Natural killer cell (primary cell): ENCODE measurements at regions not wholly inside any gene's neighbourhood (a gene's known extent, or its start where the extent isn't known, plus 50 kb on each side); places are given as distances from the start of the nearest gene placed in this dataset.
"Not testable (repeated sequence)": the region's sequence is repeated elsewhere in the genome, so short reads cannot be mapped to it uniquely, and the experiment has no call there.

Source experiments
- ATAC-seq, 3 donors: fragments of 150-1000 bp in 2 of 3; fragments of 200-7000 bp in 1 of 3; cut with Tn5 transposase; 1 replicate in 1 of 3; 2 replicates in 2 of 3; pipeline ENCODE4 v1.10.0; 2021; ENCODE audit warnings: mild to moderate bottlenecking in 2 of 3, moderate library complexity in 2 of 3
- DNase-seq, 2 donors: peaks; one replicate each; pipeline versions ENCODE4 v3.0.0 to v3.0.0-alpha.2; 2013 to 2021; ENCODE audit warnings: mixed read lengths in 1 of 2
- H3K27ac ChIP-seq: one replicate; pipeline ENCODE4 v1.5.1; 2013; ENCODE audit warnings: mild to moderate bottlenecking, low read length
- H3K27me3 ChIP-seq: one replicate; pipeline ENCODE4 v1.6.1; 2013; ENCODE audit warnings: low read length; ENCODE audit not compliant: control insufficient read depth, insufficient read depth
- H3K36me3 ChIP-seq: one replicate; pipeline ENCODE4 v1.6.1; 2013; ENCODE audit warnings: low read length; ENCODE audit not compliant: control insufficient read depth, insufficient read depth
- H3K4me1 ChIP-seq: one replicate; pipeline ENCODE4 v1.6.1; 2013; ENCODE audit warnings: low read length; ENCODE audit not compliant: control insufficient read depth, insufficient read depth
- H3K4me3 ChIP-seq: one replicate; pipeline ENCODE4 v1.5.1; 2013; ENCODE audit warnings: low read length
- H3K9me3 ChIP-seq: one replicate; pipeline ENCODE4 v1.6.1; 2013; ENCODE audit warnings: low read length; ENCODE audit not compliant: control insufficient read depth, insufficient read depth
- H3K27ac Mint-ChIP-seq, 2 donors: one replicate each; pipeline ENCODE4 v1.8.0; 2022; ENCODE audit warnings: mild to moderate bottlenecking in 2 of 2, mixed read lengths in 2 of 2, moderate library complexity in 1 of 2
- H3K27me3 Mint-ChIP-seq, 2 donors: one replicate each; pipeline ENCODE4 v1.8.0; 2022; ENCODE audit warnings: low read depth in 2 of 2, mixed read lengths in 2 of 2
- H3K36me3 Mint-ChIP-seq: one replicate; pipeline ENCODE4 v1.8.0; 2022; ENCODE audit warnings: mixed read lengths
- H3K4me1 Mint-ChIP-seq, 2 donors: one replicate each; pipeline ENCODE4 v1.8.0; 2022; ENCODE audit warnings: mixed read lengths in 2 of 2
- H3K4me3 Mint-ChIP-seq: one replicate; pipeline ENCODE4 v1.8.0; 2022; ENCODE audit warnings: mild to moderate bottlenecking, moderate library complexity, mixed read lengths
- H3K9me3 Mint-ChIP-seq, 2 donors: one replicate each; pipeline ENCODE4 v1.8.0; 2022; ENCODE audit warnings: mixed read lengths in 2 of 2
- WGBS: methylation state at CpG from one replicate; pipeline ENCODE4 v1.1.7; 2013; ENCODE audit warnings: missing lambda C conversion rate; ENCODE audit not compliant: insufficient coverage; 5-methylcytosine and 5-hydroxymethylcytosine counted together
- intact Hi-C: fragments of 100-400 bp; cut with micrococcal nuclease; formaldehyde crosslinking; loops from one replicate; pipeline ENCODE4 v1.14.2; 2022
- TF ChIP-seq, protein P1 (sequence below): fragments of 200-600 bp; IDR thresholded peaks from one replicate; pipeline ENCODE4 v1.8.0; 2022; ENCODE audit warnings: antibody characterized with exemption

GRCh38 chr6:20021795-20022194 is 184.6 kb downstream of the ID4 start:
- Histone ChIP-seq H3K27ac (no peak overlapping the region), H3K4me1 (peaks cover 26% of the 10 kb centered on the region), H3K9me3 (peaks cover 3% of the 10 kb centered on the region), H3K4me3 (no peak overlapping the region), H3K27me3 (no peaks in the 10 kb centered on the region), H3K36me3 (no peaks in the 10 kb centered on the region)
- H3K27ac Mint-ChIP-seq: no peak overlapping the region
- peaks cover 10 to 31% of the 10 kb centered on the region in 2 donors for H3K27me3 Mint-ChIP-seq
- TF ChIP-seq, protein P1, sequence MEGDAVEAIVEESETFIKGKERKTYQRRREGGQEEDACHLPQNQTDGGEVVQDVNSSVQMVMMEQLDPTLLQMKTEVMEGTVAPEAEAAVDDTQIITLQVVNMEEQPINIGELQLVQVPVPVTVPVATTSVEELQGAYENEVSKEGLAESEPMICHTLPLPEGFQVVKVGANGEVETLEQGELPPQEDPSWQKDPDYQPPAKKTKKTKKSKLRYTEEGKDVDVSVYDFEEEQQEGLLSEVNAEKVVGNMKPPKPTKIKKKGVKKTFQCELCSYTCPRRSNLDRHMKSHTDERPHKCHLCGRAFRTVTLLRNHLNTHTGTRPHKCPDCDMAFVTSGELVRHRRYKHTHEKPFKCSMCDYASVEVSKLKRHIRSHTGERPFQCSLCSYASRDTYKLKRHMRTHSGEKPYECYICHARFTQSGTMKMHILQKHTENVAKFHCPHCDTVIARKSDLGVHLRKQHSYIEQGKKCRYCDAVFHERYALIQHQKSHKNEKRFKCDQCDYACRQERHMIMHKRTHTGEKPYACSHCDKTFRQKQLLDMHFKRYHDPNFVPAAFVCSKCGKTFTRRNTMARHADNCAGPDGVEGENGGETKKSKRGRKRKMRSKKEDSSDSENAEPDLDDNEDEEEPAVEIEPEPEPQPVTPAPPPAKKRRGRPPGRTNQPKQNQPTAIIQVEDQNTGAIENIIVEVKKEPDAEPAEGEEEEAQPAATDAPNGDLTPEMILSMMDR: no peak
- ATAC-seq (no peak), DNase-seq (no peak)
- no peaks in the 10 kb centered on the region for H3K36me3 Mint-ChIP-seq
- intact Hi-C loops: no loop called here
- H3K4me1 Mint-ChIP-seq: peaks cover 26 to 32% of the 10 kb centered on the region in 2 donors
- H3K4me3 Mint-ChIP-seq: no peak overlapping the region
- peaks cover 0 to 3% of the 10 kb centered on the region in 2 donors for H3K9me3 Mint-ChIP-seq

- H3K9me3 Mint-ChIP-seq, intact Hi-C loops, H3K27me3 ChIP-seq, H3K36me3 Mint-ChIP-seq, H3K9me3 ChIP-seq, H3K36me3 ChIP-seq: not testable (repeated sequence)
- peaks cover 12 to 24% of the 10 kb centered on the region in 2 donors for H3K27me3 Mint-ChIP-seq
- H3K27ac Mint-ChIP-seq: peak overlapping the region; percentile 69 to 78
- H3K4me1 Mint-ChIP-seq: peaks cover 36 to 43% of the 10 kb centered on the region in 2 donors
- Histone ChIP-seq H3K27ac (peak overlapping the region; percentile 17), H3K4me3 (peak overlapping the region; percentile 1), H3K4me1 (peaks cover 26% of the 10 kb centered on the region)
- 2% methylated on average over 27 of the region's 28 CpGs for WGBS
- DNase-seq (peak; percentile 37 to 52), ATAC-seq (peak; percentile 76 to 80 (median 77))
- H3K4me3 Mint-ChIP-seq: peak overlapping the region; percentile 65
Observed at GRCh38 chr6:20023549-20024315, 186.6 kb downstream of the ID4 start.

DNA sequence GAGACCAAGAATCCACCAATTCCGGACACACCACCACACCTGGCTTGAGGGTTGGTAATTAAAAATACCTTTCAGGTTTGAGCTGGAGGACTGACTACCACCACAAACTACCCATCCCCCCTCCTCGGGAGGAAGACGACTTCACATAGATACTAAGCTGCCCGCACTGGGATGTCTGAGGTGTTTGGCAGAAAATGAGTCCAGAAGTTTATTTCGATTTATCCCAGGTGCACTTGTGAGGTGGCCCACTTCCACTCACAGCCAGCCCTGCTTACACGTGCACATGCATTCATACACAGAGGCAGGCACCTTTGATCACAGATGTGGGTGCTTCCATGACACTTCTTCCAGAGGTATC is 187.1 kb downstream of the ID4 start:
- Mint-ChIP-seq H3K27ac (peak overlapping the region; percentile 69 to 78), H3K36me3 (no peaks in the 10 kb centered on the region), H3K4me1 (peaks cover 36 to 43% of the 10 kb centered on the region in 2 donors), H3K9me3 (peaks cover 0 to 3% of the 10 kb centered on the region in 2 donors), H3K4me3 (peak overlapping the region; percentile 65), H3K27me3 (peaks cover 11 to 19% of the 10 kb centered on the region in 2 donors)
- no peaks in the 10 kb centered on the region for H3K27me3 ChIP-seq
- ATAC-seq: peak in 2 of 3 donors; percentile 11 to 41
- H3K27ac ChIP-seq: peak overlapping the region; percentile 17
- intact Hi-C loops: no loop called here
- H3K36me3 ChIP-seq: no peaks in the 10 kb centered on the region
- H3K4me3 ChIP-seq: peak overlapping the region; percentile 1
- H3K4me1 ChIP-seq: peaks cover 26% of the 10 kb centered on the region
- TF ChIP-seq, protein P1: no peak
- H3K9me3 ChIP-seq: peaks cover 3% of the 10 kb centered on the region
- DNase-seq: peak in 1 of 2 donors; percentile 21
- WGBS: 15% methylated on average over 5 of the region's 6 CpGs

DNA sequence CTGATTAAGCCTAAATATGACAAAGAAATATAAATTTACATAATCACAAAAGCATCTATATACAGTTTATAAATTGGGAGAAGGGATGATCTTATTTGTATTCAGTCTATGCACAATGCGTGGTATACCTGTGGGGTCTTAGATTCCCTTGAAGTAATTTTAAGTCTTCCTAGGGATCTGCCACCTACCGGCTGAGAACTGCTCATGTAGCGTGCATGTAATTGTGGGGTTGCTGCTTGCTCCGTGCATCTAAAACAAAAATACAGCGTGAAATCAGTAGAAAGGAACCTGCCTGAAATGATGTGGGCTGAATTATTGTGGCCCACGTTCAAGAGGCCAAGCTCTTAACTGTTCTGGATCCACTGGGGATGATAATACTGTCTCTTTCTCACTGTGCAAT is 187.3 kb downstream of the MBOAT1 start:
- WGBS: 94% methylated on average over 6 of the region's 6 CpGs
- DNase-seq (no peak), ATAC-seq (no peak)
- Histone ChIP-seq H3K4me3 (no peak overlapping the region), H3K27ac (no peak overlapping the region), H3K36me3 (no peaks in the 10 kb centered on the region), H3K9me3 (peaks cover 3% of the 10 kb centered on the region), H3K4me1 (peaks cover 26% of the 10 kb centered on the region), H3K27me3 (no peaks in the 10 kb centered on the region)
- H3K4me1 Mint-ChIP-seq: peaks cover 36 to 43% of the 10 kb centered on the region in 2 donors
- no peak overlapping the region for H3K27ac Mint-ChIP-seq
- peaks cover 0 to 3% of the 10 kb centered on the region in 2 donors for H3K9me3 Mint-ChIP-seq
- no peaks in the 10 kb centered on the region for H3K36me3 Mint-ChIP-seq
- intact Hi-C loops: no loop called here
- TF ChIP-seq, protein P1: no peak
- H3K4me3 Mint-ChIP-seq: peak overlapping the region; percentile 65
- H3K27me3 Mint-ChIP-seq: peaks cover 11 to 22% of the 10 kb centered on the region in 2 donors
